ENCODE measurements at regions not wholly inside any gene's neighbourhood (a gene's known extent, or its start where the extent isn't known, plus 50 kb on each side); places are given as distances from the start of the nearest gene placed in this dataset.
"Not testable (repeated sequence)": the region's sequence is repeated elsewhere in the genome, so short reads cannot be mapped to it uniquely, and the experiment has no call there.

DNA sequence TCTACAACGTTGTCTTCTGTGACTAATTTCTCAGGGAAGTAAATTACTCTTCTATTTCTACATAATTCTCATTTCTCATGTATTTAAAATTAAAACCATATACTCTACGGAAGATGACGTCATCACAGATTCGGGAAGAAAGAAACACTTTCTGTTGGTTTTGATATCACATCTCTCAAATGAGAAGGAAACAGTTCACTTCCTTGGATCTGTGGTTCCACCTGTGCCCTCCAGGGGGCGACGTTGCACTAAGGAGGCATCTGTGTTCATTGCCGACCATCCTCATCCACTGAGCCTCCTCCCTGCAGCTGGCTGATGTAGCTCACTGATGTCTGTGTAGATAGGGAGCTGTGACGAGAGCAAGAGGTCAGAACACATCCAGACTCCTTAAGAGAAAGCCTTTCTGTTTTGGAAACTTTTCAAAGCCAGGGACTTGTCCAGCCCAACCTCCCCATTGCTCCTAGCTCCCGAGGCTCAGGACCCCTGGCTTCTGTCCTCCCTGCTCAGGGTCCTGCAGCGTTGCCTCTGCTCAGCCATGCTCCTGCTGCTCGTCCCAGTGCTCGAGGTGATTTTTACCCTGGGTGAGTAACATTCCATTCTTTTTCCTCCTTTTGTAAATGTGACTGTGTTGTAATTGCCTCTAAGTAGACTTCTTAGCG lies 172.7 kb upstream of the OR4E1 start:
- DNase-seq (ENCODE audit: low read depth in 2 of 2), result no peak

DNA sequence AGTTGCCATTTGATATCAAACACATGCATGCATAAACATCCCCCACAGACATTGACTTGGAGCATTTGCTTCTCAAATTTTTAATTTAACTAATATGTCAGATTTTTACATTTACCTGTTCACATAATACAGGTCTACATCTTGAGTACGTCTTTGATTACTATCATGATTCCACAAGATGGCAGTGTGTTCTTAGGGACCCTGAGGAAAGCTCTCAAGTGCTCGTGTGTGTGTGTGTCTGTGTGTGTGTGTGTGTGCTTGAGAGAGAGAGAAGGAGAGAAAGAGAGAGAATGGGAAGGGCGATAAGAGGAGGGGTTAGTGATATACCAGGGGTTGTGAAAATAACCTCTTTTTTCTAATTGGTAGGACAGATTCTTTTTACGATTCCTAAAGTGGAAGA lies 167.1 kb upstream of the OR4E1 start:
- DNase-seq (ENCODE audit: low read depth in 2 of 2), result no peak

DNA sequence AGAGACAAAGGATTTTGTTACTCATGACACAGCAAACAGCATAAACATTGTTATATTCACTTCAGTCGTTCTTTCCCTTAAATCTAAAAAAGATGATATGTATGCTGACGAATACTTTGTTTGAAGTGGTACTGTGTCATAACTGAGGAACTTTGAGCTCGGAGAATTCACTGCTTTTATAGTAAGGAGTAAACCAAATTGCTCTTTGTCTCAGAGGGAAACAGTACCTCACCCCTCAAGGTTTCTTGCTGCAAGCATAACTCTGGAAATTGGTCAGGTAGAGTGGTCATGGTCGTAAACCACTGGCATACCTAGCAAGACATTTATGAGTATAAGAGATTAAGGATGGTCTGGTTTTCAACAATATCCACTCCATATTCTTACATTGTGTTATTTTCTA lies 160.2 kb upstream of the OR4E1 start:
- no peak for DNase-seq (ENCODE audit: low read depth in 2 of 2)

DNA sequence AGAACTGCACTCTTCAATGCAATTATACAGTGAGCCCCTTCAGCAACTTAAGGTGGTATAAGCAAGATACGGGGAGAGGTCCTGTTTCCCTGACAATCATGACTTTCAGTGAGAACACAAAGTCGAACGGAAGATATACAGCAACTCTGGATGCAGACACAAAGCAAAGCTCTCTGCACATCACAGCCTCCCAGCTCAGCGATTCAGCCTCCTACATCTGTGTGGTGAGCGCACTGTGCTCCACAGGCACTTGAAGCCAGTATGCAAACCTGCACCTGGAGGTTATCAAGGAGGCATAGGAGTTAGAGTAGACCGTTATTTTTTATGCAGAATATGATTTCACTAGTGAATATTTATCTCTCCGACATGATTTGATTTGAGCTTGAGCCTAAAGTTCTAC lies 152.2 kb upstream of the OR4E1 start:
- DNase-seq (ENCODE audit: low read depth in 2 of 2), result no peak

DNA sequence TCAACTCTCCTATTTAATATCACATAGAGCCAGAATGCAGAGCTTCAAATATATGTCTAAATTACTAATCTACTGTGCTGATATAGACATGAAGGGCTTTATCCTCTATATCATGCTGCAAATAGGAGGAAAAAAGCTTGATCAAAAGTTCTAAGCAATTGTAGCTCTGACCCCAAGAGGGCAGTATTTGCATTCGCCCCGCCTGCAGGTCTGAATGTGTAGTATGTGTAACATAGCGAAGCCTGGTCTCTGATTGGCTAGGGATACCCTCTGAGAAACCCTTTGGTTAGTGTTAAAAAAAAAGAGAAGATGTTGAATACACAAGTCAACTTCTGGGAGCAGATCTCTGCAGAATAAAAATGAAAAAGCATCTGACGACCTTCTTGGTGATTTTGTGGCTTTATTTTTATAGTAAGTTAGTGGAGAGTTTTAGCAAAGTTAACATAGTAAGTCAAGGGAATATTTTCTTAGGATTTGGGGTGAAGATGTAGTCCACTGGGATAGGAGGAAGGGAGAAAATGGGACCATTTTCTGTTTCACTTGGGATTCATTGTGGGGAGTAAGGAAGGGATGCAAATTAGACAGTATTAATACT lies 151.6 kb upstream of the OR4E1 start:
- no peak for DNase-seq (ENCODE audit: low read depth in 2 of 2)

DNA sequence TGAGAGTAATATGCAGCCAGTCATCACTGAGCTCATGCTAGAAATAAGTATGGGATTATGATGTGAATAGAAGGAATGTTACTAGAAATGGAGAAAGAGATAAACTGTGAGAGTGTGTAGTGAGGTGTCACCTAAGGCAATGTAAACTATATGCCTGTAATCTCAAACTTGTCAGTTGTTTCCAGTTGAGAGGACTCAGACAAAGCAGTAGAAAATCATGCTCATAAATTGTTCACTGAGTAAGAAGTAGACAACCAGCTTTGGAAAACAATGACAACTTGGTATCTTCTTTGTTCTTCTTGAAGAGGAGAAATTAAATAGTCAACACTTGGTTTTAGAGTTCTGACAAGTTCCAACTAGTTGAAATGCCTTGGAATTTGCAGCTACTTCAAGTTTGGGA lies 148.5 kb upstream of the OR4E1 start:
- DNase-seq (ENCODE audit: low read depth in 2 of 2), result no peak

DNA sequence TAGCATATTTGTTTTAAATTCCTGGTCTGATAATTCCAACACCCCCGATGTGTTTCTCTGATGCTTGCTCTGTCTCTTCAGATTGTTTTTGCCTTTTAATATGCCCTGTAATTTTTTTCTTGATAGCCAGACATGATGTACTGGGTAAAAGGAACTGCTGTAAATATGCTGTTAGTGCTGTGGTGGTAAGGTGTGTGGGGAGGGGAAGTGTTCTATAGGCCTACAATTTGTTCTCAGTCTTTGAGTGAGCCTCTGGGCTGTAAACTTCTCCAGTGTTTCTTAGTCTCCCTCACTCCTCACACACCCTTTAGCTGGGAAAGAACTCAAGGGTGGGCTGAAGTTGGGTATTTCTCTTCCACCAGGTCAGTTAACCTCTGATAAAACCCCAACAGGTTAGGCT lies 147.0 kb upstream of the OR4E1 start:
- DNase-seq (ENCODE audit: low read depth in 2 of 2), result no peak

DNA sequence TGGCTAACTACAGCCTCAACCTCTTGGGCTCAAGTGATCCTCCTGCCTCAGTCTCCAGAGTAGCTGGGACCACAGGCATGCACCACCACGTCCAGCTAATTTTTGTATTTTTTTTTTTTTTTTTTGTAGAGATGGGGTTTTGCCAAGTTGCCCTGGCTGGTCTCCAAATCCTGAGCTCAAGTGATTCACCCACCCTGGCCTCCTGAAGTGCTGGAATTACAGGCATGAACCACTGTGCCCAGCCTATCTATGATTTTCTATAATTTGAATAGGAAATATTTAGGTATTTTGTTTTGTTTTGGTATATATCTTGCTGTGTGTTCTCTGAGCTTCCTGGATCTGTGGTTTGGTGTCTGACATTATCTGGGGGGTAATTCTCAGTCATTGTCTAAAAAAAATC lies 146.3 kb upstream of the OR4E1 start:
- not testable (repeated sequence) for DNase-seq (ENCODE audit: low read depth in 2 of 2)

DNA sequence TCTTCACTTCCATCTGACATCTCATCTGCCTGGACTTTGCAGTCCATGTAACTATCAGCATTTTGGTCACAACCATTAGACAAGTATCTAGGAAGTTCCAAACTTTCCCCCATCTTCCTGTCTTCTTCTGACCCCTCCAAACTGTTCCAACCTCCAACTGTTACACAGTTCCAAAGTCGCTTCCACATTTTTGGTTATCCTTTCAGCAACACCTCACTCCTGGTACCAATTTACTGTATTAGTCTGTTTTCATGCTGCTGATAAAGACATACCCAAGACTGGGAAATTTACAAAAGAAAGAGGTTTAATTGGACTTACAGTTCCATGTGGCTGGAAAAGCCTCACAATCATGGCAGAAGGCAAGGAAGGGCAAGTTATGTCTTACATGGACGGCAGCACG lies 143.4 kb upstream of the OR4E1 start:
- DNase-seq (ENCODE audit: low read depth in 2 of 2), result not testable (repeated sequence)

DNA sequence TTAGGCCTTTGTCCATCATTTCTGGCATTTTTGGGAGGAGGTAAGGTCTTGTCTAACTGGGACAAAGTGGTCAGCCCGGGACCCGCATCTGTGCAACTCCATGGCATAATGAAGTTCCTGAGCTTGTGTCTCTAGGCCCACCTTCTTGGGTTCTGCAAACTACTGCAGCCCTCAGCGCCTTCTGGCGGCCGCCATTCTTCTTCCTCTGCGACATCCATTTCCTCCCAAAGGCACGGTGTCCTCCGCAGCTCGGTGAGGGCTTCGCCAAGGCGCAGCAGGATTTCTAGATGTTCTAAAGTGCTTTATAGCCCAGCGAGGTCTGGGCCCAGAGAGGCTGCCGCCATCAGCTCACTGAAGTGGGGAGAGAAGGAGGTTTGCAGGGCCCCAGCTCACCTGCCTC lies 134.4 kb upstream of the OR4E1 start:
- DNase-seq (ENCODE audit: low read depth in 2 of 2), result no peak

DNA sequence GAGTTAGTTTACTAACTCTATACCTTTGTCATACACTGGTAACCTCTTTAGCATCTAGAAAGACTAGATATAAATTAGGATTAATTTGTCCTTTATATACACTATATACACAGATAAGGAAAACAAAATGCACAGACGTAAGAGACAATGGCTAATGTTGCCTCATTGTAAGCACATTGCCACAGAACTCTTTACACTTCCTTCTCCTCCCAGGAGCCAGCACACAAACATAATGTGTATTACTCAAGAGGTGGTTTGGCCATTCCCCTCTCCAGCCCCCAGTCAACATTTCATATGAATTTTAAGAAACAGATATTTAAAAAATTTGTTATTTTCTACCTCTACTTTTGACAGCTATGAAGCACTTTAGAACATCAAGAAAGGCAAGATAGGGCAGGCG lies 131.4 kb upstream of the OR4E1 start:
- no peak for DNase-seq (ENCODE audit: low read depth in 2 of 2)

DNA sequence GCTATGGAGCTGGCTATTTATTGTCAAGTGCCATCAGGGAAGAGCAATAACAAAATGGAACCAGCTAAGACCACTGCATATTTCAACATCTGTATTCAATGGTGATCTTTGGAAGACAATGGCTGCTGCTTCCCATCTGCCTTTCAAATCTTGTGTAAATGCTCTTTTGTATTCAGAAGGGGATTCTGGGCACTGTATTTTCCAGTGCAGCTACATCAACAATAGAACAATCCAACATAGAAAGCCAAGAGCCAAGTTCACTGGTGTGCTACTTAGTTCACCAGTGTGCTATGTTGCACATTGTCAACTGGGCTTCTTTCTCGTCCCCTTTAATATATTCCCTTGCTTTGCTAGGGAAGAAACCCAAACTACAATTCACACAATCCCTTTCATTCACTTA lies 128.8 kb upstream of the OR4E1 start:
- no peak for DNase-seq (ENCODE audit: low read depth in 2 of 2)

DNA sequence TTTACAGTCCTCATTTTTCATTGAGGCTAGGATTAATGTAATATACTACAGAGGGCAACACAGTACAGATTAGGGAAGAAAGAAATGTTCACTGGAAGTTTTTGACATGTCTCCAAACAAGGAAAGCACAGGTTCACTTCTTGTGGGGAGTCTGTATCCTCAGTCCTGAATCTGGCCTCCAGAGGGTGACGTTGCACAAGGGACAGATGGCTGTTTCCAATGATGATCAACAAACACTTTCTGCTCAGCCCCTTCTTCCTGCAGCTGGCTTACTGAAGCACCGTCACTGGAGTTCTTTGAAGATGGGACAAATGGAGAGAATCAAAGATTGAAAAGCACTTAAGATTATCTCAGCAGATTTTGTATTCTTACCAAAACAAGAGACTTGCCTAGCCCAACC lies 123.3 kb upstream of the OR4E1 start:
- no peak for DNase-seq (ENCODE audit: low read depth in 2 of 2)

DNA sequence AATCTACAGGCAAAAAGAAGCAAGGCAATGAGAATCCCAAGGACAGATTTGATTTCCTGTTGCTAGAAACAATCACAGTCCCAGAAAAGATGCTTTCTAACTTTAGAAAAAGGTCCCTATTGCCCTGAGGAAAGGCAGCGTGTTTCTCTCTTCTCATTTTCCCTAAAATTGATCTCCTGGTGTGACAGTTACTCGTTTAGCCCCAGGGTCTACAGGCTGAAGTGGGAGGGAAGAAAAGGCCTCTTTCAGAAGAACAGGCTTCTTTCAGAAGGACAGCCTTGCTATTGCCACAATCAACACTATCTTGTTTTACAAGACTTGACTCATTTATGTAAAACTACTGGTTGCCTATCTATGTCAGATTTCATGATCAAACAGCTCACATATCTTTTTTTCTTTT lies 121.8 kb upstream of the OR4E1 start:
- no peak for DNase-seq (ENCODE audit: low read depth in 2 of 2)

DNA sequence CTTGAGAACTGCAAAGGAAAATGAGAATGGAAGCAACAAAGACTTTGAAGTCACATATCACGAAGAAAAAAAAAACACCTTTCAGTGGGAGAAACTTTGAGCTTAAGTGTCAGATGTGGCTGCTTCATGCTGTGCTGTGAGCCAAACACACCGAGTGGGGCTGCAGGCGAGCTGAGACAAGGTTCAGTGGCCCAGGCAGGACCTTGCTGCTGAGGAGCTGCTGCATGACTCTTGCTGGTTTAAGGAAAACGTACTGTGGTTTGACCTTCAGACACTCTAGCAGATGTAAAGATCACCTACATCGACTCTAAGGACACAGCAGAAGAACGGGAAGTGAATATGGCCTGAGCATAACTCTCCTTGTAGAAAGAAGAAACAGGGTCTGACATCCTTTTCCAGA lies 118.1 kb upstream of the OR4E1 start:
- no peak for DNase-seq (ENCODE audit: low read depth in 2 of 2)

DNA sequence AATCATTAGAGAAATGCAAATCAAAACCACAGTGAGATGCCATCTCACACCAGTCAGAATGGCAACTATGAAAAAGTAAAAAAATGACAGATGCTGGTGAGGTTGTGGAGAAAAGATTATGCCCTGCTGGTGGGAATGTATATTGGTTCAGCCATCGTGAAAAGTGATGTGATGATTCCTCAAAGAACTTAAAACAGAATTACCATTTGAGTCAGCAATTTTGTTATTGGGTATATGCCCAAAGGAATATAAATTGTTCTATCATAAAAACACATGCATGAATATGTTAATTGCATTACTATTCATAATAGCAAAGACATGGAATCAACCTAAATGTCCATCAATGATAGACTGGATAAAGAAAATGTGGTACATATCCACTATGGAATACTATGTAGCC lies 115.1 kb upstream of the OR4E1 start:
- not testable (repeated sequence) for DNase-seq (ENCODE audit: low read depth in 2 of 2)

DNA sequence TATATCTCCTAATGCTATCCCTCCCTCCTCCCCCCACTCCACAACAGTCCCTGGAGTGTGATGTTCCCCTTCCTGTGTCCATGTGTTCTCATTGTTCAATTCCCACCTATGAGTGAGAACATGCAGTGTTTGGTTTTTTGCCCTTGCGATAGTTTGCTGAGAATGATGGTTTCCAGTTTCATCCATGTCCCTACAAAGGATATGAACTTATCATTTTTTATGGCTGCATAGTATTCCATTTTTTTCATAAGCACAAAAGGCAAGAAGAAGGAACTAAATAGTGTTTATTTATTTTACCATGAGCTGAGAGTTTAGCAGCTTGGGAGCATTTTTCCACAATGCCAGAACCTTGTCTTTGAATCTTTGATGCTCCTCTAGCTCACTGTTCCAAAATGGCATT lies 113.6 kb upstream of the OR4E1 start:
- DNase-seq (ENCODE audit: low read depth in 2 of 2), result not testable (repeated sequence)

DNA sequence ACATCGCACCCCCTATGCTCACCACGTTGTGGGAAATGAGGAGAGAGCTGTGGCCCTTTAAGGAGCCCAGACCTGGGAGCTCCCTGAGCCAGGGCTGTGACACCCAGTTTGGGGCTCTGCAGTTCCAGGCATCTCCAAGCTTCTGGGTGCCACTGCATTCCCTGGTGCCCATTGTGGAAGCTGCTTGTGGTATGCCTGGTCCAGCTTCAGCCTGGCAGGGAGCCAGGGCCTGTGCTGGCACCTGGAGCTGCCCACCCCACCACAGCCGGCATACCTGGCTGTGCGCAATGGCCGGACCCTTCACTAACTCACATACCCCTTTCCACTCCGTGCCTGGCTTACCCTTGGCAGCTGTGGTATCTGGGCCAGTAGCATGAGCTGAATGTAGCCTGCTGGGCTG lies 107.9 kb upstream of the OR4E1 start:
- DNase-seq (ENCODE audit: low read depth in 2 of 2), result no peak

DNA sequence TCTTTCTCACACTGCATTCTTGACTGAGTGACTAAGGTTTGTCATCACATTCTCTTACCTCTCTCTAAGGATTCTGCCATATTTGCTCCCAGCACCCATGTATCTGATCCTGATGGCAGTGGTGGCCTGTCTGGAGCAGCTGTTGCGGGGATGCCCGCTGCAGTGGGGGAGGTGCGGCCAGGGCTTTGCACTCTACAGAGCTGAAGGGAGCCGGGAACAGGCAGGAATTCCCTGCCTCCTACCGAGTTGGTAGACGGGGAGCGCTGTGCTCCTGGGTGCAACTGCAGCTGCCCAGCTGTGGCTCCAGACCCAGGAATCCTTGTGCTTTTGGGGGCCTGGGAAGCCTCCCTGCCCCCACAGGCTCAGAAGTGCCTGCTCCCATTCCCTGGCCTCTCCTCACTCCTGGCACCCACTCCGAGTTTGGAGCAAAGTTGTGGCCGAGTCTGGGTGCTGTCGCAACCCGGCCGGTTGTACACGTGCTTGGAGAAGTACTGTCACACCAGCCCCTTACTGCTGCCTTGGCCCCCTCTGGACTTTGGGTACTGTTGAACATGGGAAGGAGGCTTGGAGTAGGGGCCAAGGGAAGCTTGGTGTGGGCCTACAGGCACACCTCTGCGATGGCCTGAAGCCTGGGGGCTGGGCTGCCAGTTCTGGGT lies 106.9 kb upstream of the OR4E1 start:
- no peak for DNase-seq (ENCODE audit: low read depth in 2 of 2)

DNA sequence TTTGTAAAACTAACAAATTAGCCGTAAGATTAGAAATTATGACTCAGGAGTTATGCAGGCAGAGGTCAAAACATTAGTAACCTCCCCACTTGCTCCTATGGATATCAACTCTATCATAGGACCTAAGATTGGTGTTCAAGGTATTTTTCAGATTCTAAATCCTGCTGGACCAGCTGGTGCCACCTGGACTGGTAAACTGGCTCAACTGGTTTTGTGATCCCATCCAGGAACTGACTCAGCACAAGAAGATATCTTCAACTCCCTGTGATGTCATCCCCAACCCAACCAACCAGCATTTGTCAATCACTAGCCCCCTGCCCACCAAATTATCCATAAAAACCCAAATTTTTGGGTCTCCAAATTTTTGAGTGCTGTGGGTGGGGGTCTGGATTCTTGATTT lies 98.1 kb upstream of the OR4E1 start:
- DNase-seq (ENCODE audit: low read depth in 2 of 2), result no peak

DNA sequence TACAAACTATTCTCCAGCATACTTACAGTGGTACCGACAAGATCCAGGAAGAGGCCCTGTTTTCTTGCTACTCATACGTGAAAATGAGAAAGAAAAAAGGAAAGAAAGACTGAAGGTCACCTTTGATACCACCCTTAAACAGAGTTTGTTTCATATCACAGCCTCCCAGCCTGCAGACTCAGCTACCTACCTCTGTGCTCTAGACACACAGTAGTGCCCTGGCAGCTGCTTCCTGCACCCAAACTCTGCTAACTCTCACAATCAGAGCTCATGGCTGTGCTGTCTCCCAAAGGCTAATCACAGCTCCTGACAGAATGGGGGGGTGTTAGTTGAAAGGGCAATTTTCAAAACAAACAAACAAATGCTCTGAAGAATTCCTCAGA lies 95.2 kb upstream of the OR4E1 start:
- no peak for DNase-seq (ENCODE audit: low read depth in 2 of 2)

DNA sequence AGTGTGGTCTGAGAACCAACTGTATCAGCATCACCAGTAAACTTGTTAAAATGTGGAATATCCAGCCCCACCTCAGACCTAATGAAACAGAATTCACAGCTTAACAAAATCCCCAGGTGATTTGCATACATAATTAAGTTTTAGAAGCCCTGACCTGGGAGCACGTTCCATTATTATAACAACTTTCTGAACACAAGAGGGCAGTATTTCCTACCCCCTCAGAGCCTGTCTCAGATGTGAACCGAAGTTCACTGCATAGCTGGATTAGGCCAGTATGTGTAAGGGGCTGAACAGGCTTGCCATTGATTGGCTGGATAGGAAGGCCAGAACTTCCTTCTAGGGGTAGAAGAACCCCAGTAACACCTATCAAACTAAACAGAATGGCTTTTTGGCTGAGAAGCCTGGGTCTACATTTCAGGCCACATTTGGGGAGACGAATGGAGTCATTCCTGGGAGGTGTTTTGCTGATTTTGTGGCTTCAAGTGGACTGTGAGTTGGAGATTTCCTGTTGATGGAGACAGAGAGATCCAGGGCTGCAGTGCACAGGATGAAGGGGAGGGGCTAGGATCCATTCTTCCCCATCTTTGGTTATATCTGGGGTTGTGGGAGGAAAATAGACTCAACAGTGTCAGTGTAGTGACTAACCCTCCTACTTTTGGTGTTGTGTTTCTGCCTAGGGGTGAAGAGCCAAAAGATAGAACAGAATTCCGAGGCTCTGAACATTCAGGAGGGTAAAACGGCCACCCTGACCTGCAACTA lies 94.7 kb upstream of the OR4E1 start:
- no peak for DNase-seq (ENCODE audit: low read depth in 2 of 2)

DNA sequence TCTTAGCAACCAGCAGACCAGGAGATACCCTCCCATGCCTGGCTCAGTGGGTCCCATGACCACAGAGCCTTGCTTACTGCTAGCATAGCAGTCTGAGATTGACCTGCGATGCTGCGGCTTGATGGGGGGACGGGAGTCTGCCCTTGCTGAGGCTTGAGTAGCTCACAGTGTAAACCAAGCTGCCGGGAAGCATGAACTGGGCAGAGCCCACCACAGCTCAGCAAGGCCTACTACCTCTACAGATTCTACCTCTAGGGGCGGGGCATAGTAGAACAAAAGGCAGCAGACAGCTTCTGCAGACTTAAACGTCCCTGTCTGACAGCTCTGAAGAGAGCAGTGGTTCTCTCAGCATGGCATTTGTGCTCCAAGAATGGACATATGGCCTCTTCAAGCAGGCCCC lies 86.7 kb upstream of the OR4E1 start:
- not testable (repeated sequence) for DNase-seq (ENCODE audit: low read depth in 2 of 2)
